ENCODE measurements at regions not wholly inside any gene's neighbourhood (a gene's known extent, or its start where the extent isn't known, plus 50 kb on each side); places are given as distances from the start of the nearest gene placed in this dataset.

DNA sequence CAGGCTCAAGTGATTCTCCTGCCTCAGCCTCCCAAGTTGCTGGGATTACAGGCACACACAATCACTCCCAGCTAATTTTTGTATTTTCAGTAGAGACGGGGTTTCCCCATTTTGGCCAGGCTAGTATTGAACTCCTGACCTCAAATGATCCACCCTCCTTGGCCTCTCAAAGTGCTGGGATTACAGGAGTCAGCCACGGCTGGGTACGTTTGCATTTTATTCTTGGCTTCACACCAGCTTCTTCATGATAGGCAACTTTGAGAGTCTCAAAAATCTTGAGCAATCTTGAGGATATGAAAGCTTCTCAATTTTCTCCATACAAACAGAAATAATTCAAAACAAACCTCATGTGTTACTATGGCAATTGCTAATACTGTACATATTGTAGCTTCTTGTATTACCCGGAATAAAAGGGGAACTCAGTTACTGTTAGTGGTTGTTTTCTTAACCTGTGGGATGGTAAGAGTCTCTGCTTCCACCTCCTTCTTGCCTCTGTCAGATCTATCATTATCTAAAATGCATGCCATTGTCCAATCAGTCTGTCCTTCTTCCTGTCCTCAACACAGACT is 102.9 kb upstream of the SYT4 start:
- DNase-seq = no peak
- intact Hi-C loops (cut with DNase I; ENCODE audit: low total_unique reads) = no loop called here
- Histone ChIP-seq H3K27ac (no peak overlapping the region), H3K4me3 (no peak overlapping the region), H3K9me3 (no peaks in the 10 kb centered on the region), H3K4me1 (no peaks in the 10 kb centered on the region), H3K27me3 (no peaks in the 10 kb centered on the region), H3K36me3 (no peaks in the 10 kb centered on the region)
- TF ChIP-seq, protein P1, sequence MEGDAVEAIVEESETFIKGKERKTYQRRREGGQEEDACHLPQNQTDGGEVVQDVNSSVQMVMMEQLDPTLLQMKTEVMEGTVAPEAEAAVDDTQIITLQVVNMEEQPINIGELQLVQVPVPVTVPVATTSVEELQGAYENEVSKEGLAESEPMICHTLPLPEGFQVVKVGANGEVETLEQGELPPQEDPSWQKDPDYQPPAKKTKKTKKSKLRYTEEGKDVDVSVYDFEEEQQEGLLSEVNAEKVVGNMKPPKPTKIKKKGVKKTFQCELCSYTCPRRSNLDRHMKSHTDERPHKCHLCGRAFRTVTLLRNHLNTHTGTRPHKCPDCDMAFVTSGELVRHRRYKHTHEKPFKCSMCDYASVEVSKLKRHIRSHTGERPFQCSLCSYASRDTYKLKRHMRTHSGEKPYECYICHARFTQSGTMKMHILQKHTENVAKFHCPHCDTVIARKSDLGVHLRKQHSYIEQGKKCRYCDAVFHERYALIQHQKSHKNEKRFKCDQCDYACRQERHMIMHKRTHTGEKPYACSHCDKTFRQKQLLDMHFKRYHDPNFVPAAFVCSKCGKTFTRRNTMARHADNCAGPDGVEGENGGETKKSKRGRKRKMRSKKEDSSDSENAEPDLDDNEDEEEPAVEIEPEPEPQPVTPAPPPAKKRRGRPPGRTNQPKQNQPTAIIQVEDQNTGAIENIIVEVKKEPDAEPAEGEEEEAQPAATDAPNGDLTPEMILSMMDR (IDR thresholded peaks at IDR 0.05) = no peak

DNA sequence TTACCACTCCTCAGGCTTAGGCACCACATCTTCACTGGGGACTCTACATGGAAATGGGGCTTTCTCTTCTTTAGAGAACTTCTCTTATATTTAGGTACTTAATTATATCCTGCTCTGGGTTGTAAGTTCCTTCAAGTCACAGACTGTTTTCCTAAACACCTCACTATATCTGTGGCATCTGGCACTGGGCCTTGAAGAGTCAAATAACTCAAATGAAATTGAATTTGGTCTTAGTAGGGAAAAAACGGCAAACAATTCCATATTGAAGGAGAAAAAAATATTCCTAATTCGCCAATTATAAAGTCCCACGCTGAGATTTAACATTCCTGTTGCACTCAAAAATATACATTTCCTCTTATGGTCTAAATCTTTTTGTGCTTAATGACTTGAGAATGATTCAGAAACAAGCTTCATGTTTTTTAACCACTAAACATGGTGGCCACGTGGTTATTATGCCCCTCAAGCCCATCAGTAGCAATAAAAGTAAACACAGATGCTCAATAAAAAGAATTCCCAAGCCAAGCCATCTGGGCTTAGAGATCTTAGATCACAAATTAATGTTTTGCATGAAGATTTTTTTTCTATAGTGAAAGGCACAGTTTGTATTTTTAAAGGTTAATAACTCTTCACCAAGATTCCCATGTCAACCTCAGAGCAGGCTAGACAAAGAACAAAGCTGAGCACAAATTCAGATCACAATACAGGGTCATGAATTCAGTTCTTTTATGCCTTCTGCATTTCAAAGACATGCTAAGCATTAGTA is 105.5 kb upstream of the SYT4 start:
- H3K4me3 ChIP-seq = no peak overlapping the region
- intact Hi-C loops (cut with DNase I; ENCODE audit: low total_unique reads) = no loop called here
- H3K9me3 ChIP-seq = no peaks in the 10 kb centered on the region
- no peaks in the 10 kb centered on the region for H3K36me3 ChIP-seq
- no peak for DNase-seq
- no peaks in the 10 kb centered on the region for H3K4me1 ChIP-seq
- H3K27ac ChIP-seq = no peak overlapping the region
- no peaks in the 10 kb centered on the region for H3K27me3 ChIP-seq
- TF ChIP-seq, protein P1 (IDR thresholded peaks at IDR 0.05) = no peak

DNA sequence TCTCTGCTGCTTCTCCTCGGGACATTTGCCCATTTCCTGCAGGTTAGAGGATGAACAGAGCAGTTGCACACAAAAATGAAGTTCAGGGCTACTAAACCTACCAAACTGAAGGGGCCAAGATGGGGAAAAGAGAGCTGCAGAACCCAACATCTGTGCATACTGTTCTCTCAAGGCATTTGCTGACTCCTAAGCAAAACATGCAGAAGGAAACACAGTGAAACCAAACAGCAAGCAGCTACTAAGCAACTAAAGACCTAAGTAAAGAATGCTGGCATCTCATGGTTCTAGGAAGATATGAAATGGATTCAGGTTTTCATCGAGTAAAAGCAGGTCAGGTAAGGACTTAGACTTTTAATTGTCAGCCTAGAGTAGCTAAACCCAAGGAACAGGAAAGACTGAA is 111.9 kb upstream of the SYT4 start:
- H3K27me3 ChIP-seq = no peaks in the 10 kb centered on the region
- H3K4me1 ChIP-seq = no peaks in the 10 kb centered on the region
- no peaks in the 10 kb centered on the region for H3K9me3 ChIP-seq
- no peak overlapping the region for H3K27ac ChIP-seq
- H3K4me3 ChIP-seq = no peak overlapping the region
- intact Hi-C loops (cut with DNase I; ENCODE audit: low total_unique reads) = no loop called here
- no peak for DNase-seq
- TF ChIP-seq, protein P1 (IDR thresholded peaks at IDR 0.05) = no peak
- H3K36me3 ChIP-seq = no peaks in the 10 kb centered on the region

DNA sequence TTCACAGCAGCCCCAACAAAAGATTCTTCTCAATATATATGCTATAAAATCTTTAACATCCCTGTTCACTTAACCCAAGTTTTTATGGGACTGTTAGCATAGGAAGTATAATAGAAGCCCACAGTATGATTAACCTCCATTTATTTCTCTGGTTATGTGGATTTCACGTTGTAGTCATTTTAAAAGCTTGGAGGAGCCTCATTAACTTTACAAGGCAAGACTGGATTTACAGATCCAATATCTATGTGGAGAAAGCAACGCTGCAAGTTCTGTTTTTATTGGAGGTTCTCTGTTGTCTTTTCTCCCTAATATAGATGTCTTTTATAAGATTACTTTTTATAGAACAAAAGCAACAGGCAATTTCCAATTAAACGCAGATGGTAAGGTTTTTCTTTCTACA is 114.9 kb upstream of the SYT4 start:
- intact Hi-C loops (cut with DNase I; ENCODE audit: low total_unique reads) = no loop called here
- no peak for DNase-seq
- H3K27me3 ChIP-seq = no peaks in the 10 kb centered on the region
- H3K27ac ChIP-seq = no peak overlapping the region
- no peaks in the 10 kb centered on the region for H3K4me1 ChIP-seq
- TF ChIP-seq, protein P1 (IDR thresholded peaks at IDR 0.05) = no peak
- H3K9me3 ChIP-seq = no peaks in the 10 kb centered on the region
- no peak overlapping the region for H3K4me3 ChIP-seq
- no peaks in the 10 kb centered on the region for H3K36me3 ChIP-seq

DNA sequence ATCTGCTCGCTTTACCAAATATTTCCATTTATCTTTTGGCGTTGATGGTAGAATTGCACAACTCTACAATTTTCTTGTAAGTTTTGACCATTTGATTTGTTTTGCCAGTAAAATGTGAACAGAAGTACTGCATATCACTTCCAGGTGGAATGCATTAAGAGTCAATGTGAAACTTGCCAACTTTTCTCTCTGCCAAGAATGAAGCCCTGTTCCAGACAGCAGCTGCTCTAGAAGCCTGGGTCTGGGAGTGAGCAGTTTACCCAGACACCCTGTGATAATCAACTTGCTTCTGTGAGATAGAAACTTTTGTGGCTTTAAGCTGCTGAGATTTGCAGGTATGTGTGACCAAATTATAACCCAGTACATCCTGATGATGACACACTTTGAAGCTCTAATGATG is 115.9 kb upstream of the SYT4 start:
- H3K4me3 ChIP-seq = no peak overlapping the region
- no peaks in the 10 kb centered on the region for H3K4me1 ChIP-seq
- H3K9me3 ChIP-seq = no peaks in the 10 kb centered on the region
- no peaks in the 10 kb centered on the region for H3K27me3 ChIP-seq
- TF ChIP-seq, protein P1 (IDR thresholded peaks at IDR 0.05) = no peak
- intact Hi-C loops (cut with DNase I; ENCODE audit: low total_unique reads) = no loop called here
- no peak for DNase-seq
- no peak overlapping the region for H3K27ac ChIP-seq
- H3K36me3 ChIP-seq = no peaks in the 10 kb centered on the region

All from tibial artery (tissue), 4 donors.